ENCODE measurements at regions not wholly inside any gene's neighbourhood (a gene's known extent, or its start where the extent isn't known, plus 50 kb on each side); places are given as distances from the start of the nearest gene placed in this dataset.

GRCh38 chr14:49218436-49219092 is 367.6 kb downstream of the RPS29 start:
- H3K36me3 Mint-ChIP-seq (ENCODE audit: low read depth), result no peaks in the 10 kb centered on the region
- TF ChIP-seq, protein P1, sequence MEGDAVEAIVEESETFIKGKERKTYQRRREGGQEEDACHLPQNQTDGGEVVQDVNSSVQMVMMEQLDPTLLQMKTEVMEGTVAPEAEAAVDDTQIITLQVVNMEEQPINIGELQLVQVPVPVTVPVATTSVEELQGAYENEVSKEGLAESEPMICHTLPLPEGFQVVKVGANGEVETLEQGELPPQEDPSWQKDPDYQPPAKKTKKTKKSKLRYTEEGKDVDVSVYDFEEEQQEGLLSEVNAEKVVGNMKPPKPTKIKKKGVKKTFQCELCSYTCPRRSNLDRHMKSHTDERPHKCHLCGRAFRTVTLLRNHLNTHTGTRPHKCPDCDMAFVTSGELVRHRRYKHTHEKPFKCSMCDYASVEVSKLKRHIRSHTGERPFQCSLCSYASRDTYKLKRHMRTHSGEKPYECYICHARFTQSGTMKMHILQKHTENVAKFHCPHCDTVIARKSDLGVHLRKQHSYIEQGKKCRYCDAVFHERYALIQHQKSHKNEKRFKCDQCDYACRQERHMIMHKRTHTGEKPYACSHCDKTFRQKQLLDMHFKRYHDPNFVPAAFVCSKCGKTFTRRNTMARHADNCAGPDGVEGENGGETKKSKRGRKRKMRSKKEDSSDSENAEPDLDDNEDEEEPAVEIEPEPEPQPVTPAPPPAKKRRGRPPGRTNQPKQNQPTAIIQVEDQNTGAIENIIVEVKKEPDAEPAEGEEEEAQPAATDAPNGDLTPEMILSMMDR (IDR thresholded peaks at IDR 0.05), result no peak
- H3K27me3 Mint-ChIP-seq (ENCODE audit: low read depth), result peaks cover 3% of the 10 kb centered on the region
- H3K4me3 Mint-ChIP-seq (ENCODE audit: unreplicated experiment), result no peak overlapping the region
- no peak for DNase-seq (ENCODE audit: low spot score)
- H3K27ac Mint-ChIP-seq (ENCODE audit: unreplicated experiment), result no peak overlapping the region
- H3K4me1 Mint-ChIP-seq (ENCODE audit: low read depth), result no peaks in the 10 kb centered on the region
- no peaks in the 10 kb centered on the region for H3K9me3 Mint-ChIP-seq (ENCODE audit: low read depth)

- Mint-ChIP-seq H3K27me3 (ENCODE audit: low read depth) (peaks cover 3% of the 10 kb centered on the region), H3K4me3 (ENCODE audit: unreplicated experiment) (no peak overlapping the region)
Measured at GRCh38 chr14:49212721-49213120, 373.5 kb downstream of the RPS29 start.

DNA sequence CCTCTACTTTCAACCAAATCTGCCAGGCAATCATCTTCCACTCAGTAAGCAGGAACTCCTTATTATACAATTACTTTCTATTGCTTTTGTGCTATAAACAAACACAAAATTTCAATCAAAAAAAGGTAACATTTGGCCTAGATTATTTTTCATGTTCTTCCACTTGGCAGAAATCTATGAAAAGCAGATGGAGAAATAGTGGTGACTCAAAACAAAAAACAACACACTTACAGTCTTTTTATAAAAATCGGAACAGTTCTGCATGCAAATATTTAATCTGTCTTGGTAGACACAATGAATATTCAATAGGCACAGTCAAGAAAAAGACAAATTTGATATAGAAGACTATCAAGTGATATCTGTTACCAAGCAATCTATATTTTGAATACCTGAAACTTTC is 376.8 kb downstream of the RPS29 start:
- TF ChIP-seq, protein P1 (IDR thresholded peaks at IDR 0.05), result no peak
- H3K4me3 Mint-ChIP-seq (ENCODE audit: unreplicated experiment), result no peak overlapping the region
- H3K36me3 Mint-ChIP-seq (ENCODE audit: low read depth), result no peaks in the 10 kb centered on the region
- DNase-seq (ENCODE audit: low spot score), result no peak
- no peaks in the 10 kb centered on the region for H3K4me1 Mint-ChIP-seq (ENCODE audit: low read depth)
- no peaks in the 10 kb centered on the region for H3K9me3 Mint-ChIP-seq (ENCODE audit: low read depth)
- peaks cover under 1% of the 10 kb centered on the region for H3K27me3 Mint-ChIP-seq (ENCODE audit: low read depth)
- no peak overlapping the region for H3K27ac Mint-ChIP-seq (ENCODE audit: unreplicated experiment)

More at GRCh38 chr14:49212721-49213120, 373.5 kb downstream of the RPS29 start:
- no peaks in the 10 kb centered on the region for H3K4me1 Mint-ChIP-seq (ENCODE audit: low read depth)
- H3K27ac Mint-ChIP-seq (ENCODE audit: unreplicated experiment), result no peak overlapping the region
- H3K9me3 Mint-ChIP-seq (ENCODE audit: low read depth), result no peaks in the 10 kb centered on the region
- DNase-seq (ENCODE audit: low spot score), result no peak
- TF ChIP-seq, protein P1 (IDR thresholded peaks at IDR 0.05), result no peak
- H3K36me3 Mint-ChIP-seq (ENCODE audit: low read depth), result no peaks in the 10 kb centered on the region

- no peaks in the 10 kb centered on the region for H3K27me3 Mint-ChIP-seq (ENCODE audit: low read depth)
- H3K36me3 Mint-ChIP-seq (ENCODE audit: low read depth), result no peaks in the 10 kb centered on the region
- no peak overlapping the region for H3K4me3 Mint-ChIP-seq (ENCODE audit: unreplicated experiment)
- TF ChIP-seq, protein P1 (IDR thresholded peaks at IDR 0.05), result no peak
- peaks cover 2% of the 10 kb centered on the region for H3K9me3 Mint-ChIP-seq (ENCODE audit: low read depth)
- no peak overlapping the region for H3K27ac Mint-ChIP-seq (ENCODE audit: unreplicated experiment)
- no peaks in the 10 kb centered on the region for H3K4me1 Mint-ChIP-seq (ENCODE audit: low read depth)
- DNase-seq (ENCODE audit: low spot score), result no peak
Measured at GRCh38 chr14:49206828-49207227, 379.4 kb downstream of the RPS29 start.

- Mint-ChIP-seq H3K4me3 (ENCODE audit: unreplicated experiment) (no peak overlapping the region), H3K4me1 (ENCODE audit: low read depth) (no peaks in the 10 kb centered on the region), H3K27me3 (ENCODE audit: low read depth) (peaks cover 4% of the 10 kb centered on the region), H3K36me3 (ENCODE audit: low read depth) (no peaks in the 10 kb centered on the region), H3K9me3 (ENCODE audit: low read depth) (peaks cover 2% of the 10 kb centered on the region), H3K27ac (ENCODE audit: unreplicated experiment) (no peak overlapping the region)
- TF ChIP-seq, protein P1 (IDR thresholded peaks at IDR 0.05), result no peak
- no peak for DNase-seq (ENCODE audit: low spot score)
Measured at GRCh38 chr14:49203676-49204075, 382.5 kb downstream of the RPS29 start.

Data from chondrocyte (in vitro differentiated cells).